B cell (primary cell): ENCODE measurements at regions not wholly inside any gene's neighbourhood (a gene's known extent, or its start where the extent isn't known, plus 50 kb on each side); places are given as distances from the start of the nearest gene placed in this dataset.

Source experiments
- CTCF ChIP-seq: fragments of 200-600 bp; IDR thresholded peaks from one replicate; pipeline ENCODE4 v1.8.0; 2022; ENCODE audit warnings: antibody characterized with exemption, mild to moderate bottlenecking
- EZH2 ChIP-seq: IDR thresholded peaks from 2 replicates; pipeline ENCODE4 v1.6.1; 2012; ENCODE audit warnings: borderline replicate concordance, low read depth, mild to moderate bottlenecking, moderate library complexity, low read length; ENCODE audit not compliant: insufficient read depth, poor library complexity, severe bottlenecking

DNA sequence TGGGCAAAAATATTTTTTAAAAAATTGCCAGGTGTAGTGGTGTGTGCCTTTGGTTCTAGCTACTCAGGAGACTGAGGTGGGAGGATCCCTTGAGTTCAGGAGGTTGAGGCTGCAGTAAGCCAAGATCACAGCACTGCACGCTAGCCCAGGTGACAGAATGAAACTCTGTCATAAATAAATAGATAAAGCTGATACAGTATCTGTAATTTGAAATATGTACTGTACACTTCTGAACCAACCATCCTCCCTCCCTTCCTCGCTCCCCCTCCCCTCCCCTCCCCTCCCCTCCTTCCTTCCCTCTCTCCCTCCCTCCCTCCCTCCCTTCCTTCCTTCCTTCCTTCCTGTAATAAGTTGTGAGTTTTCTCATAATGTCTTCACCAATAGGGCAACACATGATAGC, 208.4 kb upstream of the RBFOX1 start:
- no peak for TF ChIP-seq CTCF
- no peak for TF ChIP-seq EZH2
